Suprapubic skin (tissue), 4 donors: ENCODE measurements at regions not wholly inside any gene's neighbourhood (a gene's known extent, or its start where the extent isn't known, plus 50 kb on each side); places are given as distances from the start of the nearest gene placed in this dataset.

Experiments
- DNase-seq, 2 donors: peaks; one replicate each; pipeline ENCODE4 v3.0.0-alpha.2; 2019; ENCODE audit warnings: low spot score in 2 of 2
- H3K27ac ChIP-seq: fragments of 200-600 bp; sonication (generic); one replicate; pipeline ENCODE4 v1.5.1; 2019
- H3K27me3 ChIP-seq: fragments of 200-600 bp; sonication (generic); one replicate; pipeline ENCODE4 v1.5.1; 2019
- H3K36me3 ChIP-seq: fragments of 200-600 bp; sonication (generic); one replicate; pipeline ENCODE4 v1.5.1; 2019
- H3K4me1 ChIP-seq: fragments of 200-600 bp; sonication (generic); one replicate; pipeline ENCODE4 v1.5.1; 2019
- H3K4me3 ChIP-seq: fragments of 200-600 bp; sonication (generic); one replicate; pipeline ENCODE4 v1.5.1; 2019; ENCODE audit warnings: mild to moderate bottlenecking
- H3K9me3 ChIP-seq: fragments of 200-600 bp; sonication (generic); one replicate; pipeline ENCODE4 v1.5.1; 2019
- CTCF ChIP-seq, 2 donors: fragments of 200-600 bp in 1 of 2; fragments of 450-650 bp in 1 of 2; sonication (generic) in 1 of 2; IDR thresholded peaks; one replicate each; pipeline ENCODE4 v1.5.1; 2016 to 2019; ENCODE audit warnings: antibody characterized with exemption in 2 of 2, mild to moderate bottlenecking in 1 of 2, moderate library complexity in 1 of 2
- EP300 ChIP-seq: sonication (generic); formaldehyde crosslinking; IDR thresholded peaks from one replicate; pipeline ENCODE4 v1.6.1; 2017; ENCODE audit warnings: antibody characterized with exemption
- POLR2A ChIP-seq, 2 donors: fragments of 450-650 bp; IDR thresholded peaks; one replicate each; pipeline ENCODE4 v1.6.1; 2017; ENCODE audit warnings: antibody characterized with exemption in 2 of 2, mild to moderate bottlenecking in 2 of 2, moderate library complexity in 2 of 2
- POLR2AphosphoS5 ChIP-seq, 3 donors: sonication (generic); formaldehyde crosslinking; IDR thresholded peaks; one replicate each; pipeline ENCODE4 v1.6.1; 2017; ENCODE audit warnings: antibody characterized with exemption in 3 of 3
- WGBS: methylation state at CpG from one replicate; pipeline ENCODE4 v1.1.5; 2018; 5-methylcytosine and 5-hydroxymethylcytosine counted together

- H3K4me1 ChIP-seq: peaks cover 10% of the 10 kb centered on the region
- no peaks in the 10 kb centered on the region for H3K27me3 ChIP-seq
- H3K4me3 ChIP-seq: no peak overlapping the region
- no peaks in the 10 kb centered on the region for H3K9me3 ChIP-seq
- no peak overlapping the region for H3K27ac ChIP-seq
- H3K36me3 ChIP-seq: no peaks in the 10 kb centered on the region
- no peak for TF ChIP-seq EP300
- no peak for DNase-seq
Observed at GRCh38 chr5:57831090-57831489, 348.5 kb upstream of the ACTBL2 start.

GRCh38 chr5:57828221-57828620 lies 345.6 kb upstream of the ACTBL2 start:
- no peaks in the 10 kb centered on the region for H3K9me3 ChIP-seq
- no peak for TF ChIP-seq CTCF (IDR thresholded peaks at IDR 0.05)
- no peak for TF ChIP-seq POLR2AphosphoS5 (IDR thresholded peaks at IDR 0.05)
- TF ChIP-seq EP300: no peak
- TF ChIP-seq POLR2A (IDR thresholded peaks at IDR 0.05): no peak
- H3K36me3 ChIP-seq: no peaks in the 10 kb centered on the region
- no peaks in the 10 kb centered on the region for H3K27me3 ChIP-seq
- 88% methylated on average over 1 of the region's 1 CpG for WGBS
- H3K27ac ChIP-seq: no peak overlapping the region
- no peak overlapping the region for H3K4me3 ChIP-seq
- H3K4me1 ChIP-seq: no peaks in the 10 kb centered on the region
- no peak for DNase-seq

- TF ChIP-seq POLR2AphosphoS5 (IDR thresholded peaks at IDR 0.05) (no peak), EP300 (no peak), CTCF (IDR thresholded peaks at IDR 0.05) (no peak), POLR2A (IDR thresholded peaks at IDR 0.05) (no peak)
- DNase-seq: no peak
- no peaks in the 10 kb centered on the region for H3K4me1 ChIP-seq
- H3K27ac ChIP-seq: no peak overlapping the region
- no peaks in the 10 kb centered on the region for H3K9me3 ChIP-seq
- no peaks in the 10 kb centered on the region for H3K27me3 ChIP-seq
- WGBS: 55% methylated on average over 3 of the region's 3 CpGs
- no peaks in the 10 kb centered on the region for H3K36me3 ChIP-seq
- no peak overlapping the region for H3K4me3 ChIP-seq
Observed at GRCh38 chr5:57825031-57825686, 342.5 kb upstream of the ACTBL2 start.

GRCh38 chr5:57824623-57825022 lies 342.0 kb upstream of the ACTBL2 start:
- 62% methylated on average over 2 of the region's 2 CpGs for WGBS
- no peak for TF ChIP-seq POLR2AphosphoS5 (IDR thresholded peaks at IDR 0.05)
- no peak for TF ChIP-seq CTCF (IDR thresholded peaks at IDR 0.05)
- TF ChIP-seq EP300: no peak
- TF ChIP-seq POLR2A (IDR thresholded peaks at IDR 0.05): no peak

GRCh38 chr5:57824047-57824446 lies 341.4 kb upstream of the ACTBL2 start:
- no peak for TF ChIP-seq POLR2A (IDR thresholded peaks at IDR 0.05)
- no peak for TF ChIP-seq EP300
- no peak for TF ChIP-seq CTCF (IDR thresholded peaks at IDR 0.05)
- TF ChIP-seq POLR2AphosphoS5 (IDR thresholded peaks at IDR 0.05): no peak
- Histone ChIP-seq H3K9me3 (no peaks in the 10 kb centered on the region), H3K27me3 (no peaks in the 10 kb centered on the region), H3K4me1 (no peaks in the 10 kb centered on the region), H3K27ac (no peak overlapping the region), H3K36me3 (no peaks in the 10 kb centered on the region), H3K4me3 (no peak overlapping the region)
- WGBS: 76% methylated on average over 2 of the region's 2 CpGs
- no peak for DNase-seq

More at GRCh38 chr5:57824623-57825022, 342.0 kb upstream of the ACTBL2 start:
- Histone ChIP-seq H3K4me1 (no peaks in the 10 kb centered on the region), H3K27ac (no peak overlapping the region), H3K27me3 (no peaks in the 10 kb centered on the region), H3K4me3 (no peak overlapping the region), H3K9me3 (no peaks in the 10 kb centered on the region), H3K36me3 (no peaks in the 10 kb centered on the region)
- no peak for DNase-seq

- Histone ChIP-seq H3K27me3 (no peaks in the 10 kb centered on the region), H3K4me3 (no peak overlapping the region), H3K27ac (no peak overlapping the region), H3K4me1 (no peaks in the 10 kb centered on the region), H3K36me3 (no peaks in the 10 kb centered on the region), H3K9me3 (no peaks in the 10 kb centered on the region)
- TF ChIP-seq POLR2A (IDR thresholded peaks at IDR 0.05): no peak
- no peak for TF ChIP-seq POLR2AphosphoS5 (IDR thresholded peaks at IDR 0.05)
- TF ChIP-seq CTCF (IDR thresholded peaks at IDR 0.05): no peak
- no peak for TF ChIP-seq EP300
- WGBS: 91% methylated on average over 5 of the region's 5 CpGs
- no peak for DNase-seq
Observed at GRCh38 chr5:57822651-57823050, 340.0 kb upstream of the ACTBL2 start.
